ENCODE measurements at regions not wholly inside any gene's neighbourhood (a gene's known extent, or its start where the extent isn't known, plus 50 kb on each side); places are given as distances from the start of the nearest gene placed in this dataset.

DNA sequence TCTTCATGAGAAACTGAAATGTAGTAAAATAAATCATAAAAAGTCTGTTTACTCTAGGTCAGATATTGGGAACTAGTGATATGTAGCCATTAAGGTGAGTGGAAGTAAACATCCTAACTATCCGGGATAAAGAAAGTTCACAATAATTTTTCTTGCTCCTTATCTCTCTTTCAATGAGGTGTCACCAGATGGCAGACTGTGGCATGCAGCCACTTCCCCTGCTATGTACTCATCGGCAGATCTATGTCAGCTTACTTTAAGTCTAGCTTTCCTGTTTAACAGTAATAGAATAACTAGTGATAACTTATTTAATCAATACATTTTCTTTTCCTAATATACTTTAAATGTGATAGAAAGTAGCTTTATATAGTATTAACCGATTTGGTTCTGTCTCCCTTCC is 181.9 kb downstream of the NDFIP2 start:
- H3K4me1 Mint-ChIP-seq (ENCODE audit: low read depth in 2 of 2) = no peaks in the 10 kb centered on the region
- H3K27ac Mint-ChIP-seq = no peak overlapping the region
- ATAC-seq (no peak), DNase-seq (ENCODE audit: low spot score) (no peak)
- peaks cover 11 to 17% of the 10 kb centered on the region in 2 donors for H3K27me3 Mint-ChIP-seq
- H3K9me3 Mint-ChIP-seq = no peaks in the 10 kb centered on the region
- no peak overlapping the region for H3K4me3 Mint-ChIP-seq
- H3K36me3 Mint-ChIP-seq = no peaks in the 10 kb centered on the region

DNA sequence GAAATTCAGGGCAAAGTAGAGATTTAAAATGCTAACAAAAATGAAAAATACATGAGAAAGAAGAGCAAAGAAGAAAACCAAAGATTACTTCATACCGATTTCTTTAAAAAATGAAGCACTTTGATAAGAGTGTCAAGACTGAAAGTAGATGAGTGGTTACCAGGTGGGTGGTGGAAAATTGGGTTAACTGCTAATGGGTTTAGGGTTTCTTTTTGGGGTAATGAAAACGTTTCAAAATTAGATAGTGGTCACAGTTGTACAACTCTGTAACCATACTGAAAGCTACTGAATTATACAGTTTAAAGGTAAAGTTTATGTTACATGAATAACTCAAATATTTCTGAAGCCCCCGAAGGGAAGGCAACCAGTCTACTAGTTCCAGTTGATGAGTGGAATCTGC is 179.4 kb downstream of the NDFIP2 start:
- Mint-ChIP-seq H3K4me3 (no peak overlapping the region), H3K36me3 (no peaks in the 10 kb centered on the region), H3K27me3 (peaks cover 6 to 15% of the 10 kb centered on the region in 2 donors), H3K9me3 (no peaks in the 10 kb centered on the region), H3K27ac (no peak overlapping the region), H3K4me1 (ENCODE audit: low read depth in 2 of 2) (no peaks in the 10 kb centered on the region)
- ATAC-seq (no peak), DNase-seq (ENCODE audit: low spot score) (no peak)

DNA sequence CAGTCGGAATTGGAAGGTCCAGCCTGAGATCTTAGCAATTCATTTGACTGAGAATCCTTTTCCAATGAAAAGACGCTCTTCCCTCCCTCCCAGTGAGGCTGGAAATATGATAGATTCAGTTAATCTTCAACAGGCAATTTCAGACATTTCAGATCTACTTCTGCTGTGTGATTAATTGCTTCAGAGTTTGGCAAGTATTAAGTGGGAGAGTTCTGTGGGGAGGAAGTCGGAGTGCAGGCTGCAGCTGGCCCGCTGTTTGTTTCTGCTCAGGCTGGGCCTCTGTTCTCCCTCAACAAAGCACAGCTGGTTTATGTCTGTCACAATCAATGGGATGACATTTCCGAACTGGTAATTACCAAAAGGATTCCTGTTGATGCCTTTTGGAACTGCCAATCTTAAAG is 178.2 kb downstream of the NDFIP2 start:
- peaks cover 6 to 15% of the 10 kb centered on the region in 2 donors for H3K27me3 Mint-ChIP-seq
- no peak overlapping the region for H3K27ac Mint-ChIP-seq
- DNase-seq (ENCODE audit: low spot score) (no peak), ATAC-seq (no peak)
- H3K9me3 Mint-ChIP-seq = no peaks in the 10 kb centered on the region
- no peaks in the 10 kb centered on the region for H3K4me1 Mint-ChIP-seq (ENCODE audit: low read depth in 2 of 2)
- H3K4me3 Mint-ChIP-seq = no peak overlapping the region
- no peaks in the 10 kb centered on the region for H3K36me3 Mint-ChIP-seq

DNA sequence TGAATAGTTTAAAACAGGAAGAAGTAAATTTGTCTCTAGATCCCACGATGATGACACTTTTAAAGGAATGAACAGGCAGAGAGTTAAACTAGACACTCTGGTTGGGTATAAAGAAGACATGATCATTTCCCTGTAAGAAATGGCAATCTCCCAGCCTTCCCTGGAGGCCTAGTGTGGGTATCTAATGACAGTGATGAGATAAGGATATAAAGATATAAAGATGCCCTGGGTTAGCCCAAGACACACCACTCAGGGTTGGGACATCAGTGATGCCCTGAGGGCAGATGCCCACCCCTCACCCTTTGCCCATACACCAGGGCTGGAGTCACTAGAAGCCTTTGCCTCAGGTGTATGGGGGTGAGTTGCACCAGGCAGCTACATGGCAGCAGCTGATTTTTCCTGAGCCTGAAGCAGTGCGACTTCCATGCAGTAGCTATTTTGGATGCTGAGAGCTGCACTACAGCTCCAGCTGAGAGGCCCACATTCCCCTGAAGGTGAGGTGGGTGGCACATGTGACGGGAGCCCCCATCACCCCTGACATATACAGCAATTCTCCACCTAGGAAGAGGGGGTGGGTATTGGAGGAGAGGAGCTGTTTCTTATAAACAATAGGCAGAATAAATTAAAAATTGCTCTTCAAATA is 177.5 kb downstream of the NDFIP2 start:
- Mint-ChIP-seq H3K9me3 (no peaks in the 10 kb centered on the region), H3K27ac (no peak overlapping the region), H3K4me1 (ENCODE audit: low read depth in 2 of 2) (no peaks in the 10 kb centered on the region), H3K4me3 (no peak overlapping the region), H3K27me3 (peaks cover 6 to 15% of the 10 kb centered on the region in 2 donors), H3K36me3 (no peaks in the 10 kb centered on the region)
- DNase-seq (ENCODE audit: low spot score) (no peak), ATAC-seq (peak in 1 of 2 donors; percentile 20)

DNA sequence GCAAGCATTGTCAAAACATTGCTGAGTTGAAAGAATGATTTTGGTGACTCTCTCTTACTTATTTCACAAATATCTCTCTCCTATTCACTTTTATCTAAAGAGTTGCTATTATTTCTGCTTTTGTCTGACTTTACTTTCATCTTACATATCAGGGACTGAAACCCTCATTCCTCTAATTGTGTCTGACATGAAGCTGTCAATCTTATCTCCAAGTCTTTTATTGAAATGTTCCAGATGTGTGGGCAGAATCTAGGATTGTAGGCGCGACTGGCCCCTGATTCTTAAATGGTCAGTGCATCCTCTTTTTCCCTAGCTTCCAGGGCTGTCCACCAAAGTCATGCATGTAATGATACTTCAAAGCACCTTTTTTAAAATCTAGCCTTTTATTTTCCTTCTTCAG is 174.6 kb downstream of the NDFIP2 start:
- Mint-ChIP-seq H3K4me3 (no peak overlapping the region), H3K36me3 (no peaks in the 10 kb centered on the region), H3K27me3 (peaks cover 12 to 19% of the 10 kb centered on the region in 2 donors), H3K27ac (no peak overlapping the region), H3K4me1 (ENCODE audit: low read depth in 2 of 2) (no peaks in the 10 kb centered on the region), H3K9me3 (no peaks in the 10 kb centered on the region)
- DNase-seq (ENCODE audit: low spot score) (no peak), ATAC-seq (no peak)

DNA sequence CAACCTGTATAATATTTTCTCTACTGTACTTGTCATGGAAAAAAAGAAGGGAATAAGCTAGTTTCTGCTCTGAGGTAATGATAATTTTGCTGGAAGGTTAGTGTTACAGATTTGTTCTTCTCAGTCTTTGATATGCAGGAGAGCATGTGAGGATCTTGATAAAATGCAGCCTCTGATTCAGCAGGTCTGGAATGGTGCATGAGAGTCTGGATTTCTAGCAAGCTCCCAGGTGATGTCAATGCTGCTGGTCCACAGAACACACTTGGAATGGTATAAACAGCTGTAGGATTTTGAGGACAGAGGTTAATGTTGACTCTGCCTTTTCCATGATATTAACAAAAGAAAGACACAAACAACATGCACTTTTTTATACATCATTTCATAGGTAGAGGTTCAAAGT is 173.6 kb downstream of the NDFIP2 start:
- no peak for DNase-seq (ENCODE audit: low spot score)
- Mint-ChIP-seq H3K36me3 (no peaks in the 10 kb centered on the region), H3K27ac (no peak overlapping the region), H3K27me3 (peaks cover 12 to 19% of the 10 kb centered on the region in 2 donors), H3K4me1 (ENCODE audit: low read depth in 2 of 2) (no peaks in the 10 kb centered on the region), H3K4me3 (no peak overlapping the region), H3K9me3 (no peaks in the 10 kb centered on the region)
- no peak for ATAC-seq

DNA sequence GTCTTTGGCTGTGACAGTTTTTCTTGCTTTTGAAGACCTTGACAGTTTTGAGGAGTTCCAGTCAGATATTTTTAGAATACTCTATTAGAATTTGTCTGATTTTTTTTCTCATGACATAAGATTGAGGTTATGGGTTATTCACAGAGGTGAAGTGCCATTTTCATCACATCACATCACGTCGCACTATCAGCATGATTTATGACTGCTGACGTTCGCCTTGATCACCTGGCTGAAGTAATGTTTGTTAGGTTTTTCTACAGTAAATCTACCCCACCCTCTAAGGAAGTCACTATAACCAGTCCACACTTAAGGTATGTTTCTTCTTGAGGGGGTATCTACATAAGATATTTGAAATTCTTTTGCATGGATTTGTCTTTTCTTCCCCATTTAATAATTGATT is 169.7 kb downstream of the NDFIP2 start:
- peaks cover 5% of the 10 kb centered on the region in 2 donors for H3K27me3 Mint-ChIP-seq

DNA sequence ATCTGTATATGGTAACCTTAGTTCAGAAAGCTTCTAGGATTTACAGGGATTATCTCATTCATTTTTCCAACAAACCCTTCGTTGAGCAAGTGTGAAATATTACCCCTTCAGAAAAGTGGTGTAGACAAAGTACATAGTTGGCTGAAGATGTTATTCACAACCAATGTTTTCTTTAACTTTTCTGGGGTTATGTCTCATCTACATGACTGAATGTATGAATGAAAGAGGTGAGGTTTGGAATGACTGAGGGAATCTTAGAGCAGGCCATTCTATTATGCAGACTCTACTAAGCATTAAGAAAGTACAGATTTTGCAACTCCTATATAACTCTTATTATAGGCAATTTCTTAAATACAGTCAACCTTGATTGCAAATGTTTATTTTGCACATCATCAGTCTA is 167.2 kb downstream of the NDFIP2 start:
- Mint-ChIP-seq H3K36me3 (no peaks in the 10 kb centered on the region), H3K27ac (no peak overlapping the region), H3K4me3 (no peak overlapping the region), H3K4me1 (ENCODE audit: low read depth in 2 of 2) (no peaks in the 10 kb centered on the region), H3K27me3 (peaks cover 5 to 8% of the 10 kb centered on the region in 2 donors), H3K9me3 (no peaks in the 10 kb centered on the region)
- DNase-seq (ENCODE audit: low spot score) (no peak), ATAC-seq (no peak)

More for the DNA sequence above, 169.7 kb downstream of the NDFIP2 start:
- no peak overlapping the region for H3K27ac Mint-ChIP-seq
- no peak overlapping the region for H3K4me3 Mint-ChIP-seq
- no peak for DNase-seq (ENCODE audit: low spot score)
- no peak for ATAC-seq
- H3K36me3 Mint-ChIP-seq = no peaks in the 10 kb centered on the region
- no peaks in the 10 kb centered on the region for H3K9me3 Mint-ChIP-seq
- H3K4me1 Mint-ChIP-seq (ENCODE audit: low read depth in 2 of 2) = no peaks in the 10 kb centered on the region

DNA sequence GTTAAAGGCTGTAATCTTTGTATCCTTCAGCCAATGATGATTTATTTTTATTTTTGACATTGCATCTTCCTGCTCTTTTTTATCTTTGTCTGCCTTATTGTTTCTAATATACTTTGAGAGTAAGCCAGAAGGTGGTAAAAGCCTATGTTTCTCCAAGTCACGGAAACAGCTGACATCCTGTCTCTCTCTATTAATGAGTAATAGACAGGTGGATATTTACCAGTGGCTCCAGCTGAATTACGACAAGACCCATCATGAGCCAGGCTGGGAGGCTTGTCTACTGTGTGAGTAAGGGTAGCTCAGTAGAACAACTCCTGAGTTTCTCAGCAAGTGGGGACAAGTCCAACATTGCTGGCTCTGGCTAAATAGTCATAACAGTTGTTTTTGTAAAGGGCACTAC is 166.6 kb downstream of the NDFIP2 start:
- H3K9me3 Mint-ChIP-seq = no peaks in the 10 kb centered on the region
- H3K27ac Mint-ChIP-seq = no peak overlapping the region
- DNase-seq (ENCODE audit: low spot score) = no peak
- H3K4me1 Mint-ChIP-seq (ENCODE audit: low read depth in 2 of 2) = no peaks in the 10 kb centered on the region
- H3K27me3 Mint-ChIP-seq = peaks cover 5 to 8% of the 10 kb centered on the region in 2 donors
- ATAC-seq = no peak
- H3K4me3 Mint-ChIP-seq = no peak overlapping the region
- H3K36me3 Mint-ChIP-seq = no peaks in the 10 kb centered on the region

DNA sequence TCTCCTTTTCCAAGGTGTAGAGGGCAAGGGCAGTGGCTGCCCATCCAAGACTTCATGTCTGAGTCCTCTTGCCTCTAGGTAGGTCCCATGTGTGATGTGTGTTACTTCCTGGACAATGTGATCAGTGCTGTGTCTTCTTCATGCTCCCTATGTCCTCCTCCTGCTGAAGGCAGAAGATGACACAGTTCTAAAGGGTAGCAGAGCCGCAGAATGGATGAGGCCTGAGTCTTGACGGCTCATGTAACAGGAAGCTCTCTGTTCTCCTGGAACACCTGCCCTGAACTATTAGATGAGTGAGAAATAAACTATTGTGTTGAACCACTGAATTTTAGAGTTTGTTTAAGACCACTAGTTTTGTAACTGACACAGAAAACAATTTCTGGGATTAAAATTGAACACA is 165.9 kb downstream of the NDFIP2 start:
- ATAC-seq (no peak), DNase-seq (ENCODE audit: low spot score) (no peak)
- H3K36me3 Mint-ChIP-seq = no peaks in the 10 kb centered on the region
- peaks cover 1 to 6% of the 10 kb centered on the region in 2 donors for H3K27me3 Mint-ChIP-seq
- no peak overlapping the region for H3K4me3 Mint-ChIP-seq
- no peaks in the 10 kb centered on the region for H3K9me3 Mint-ChIP-seq
- no peaks in the 10 kb centered on the region for H3K4me1 Mint-ChIP-seq (ENCODE audit: low read depth in 2 of 2)
- H3K27ac Mint-ChIP-seq = no peak overlapping the region

DNA sequence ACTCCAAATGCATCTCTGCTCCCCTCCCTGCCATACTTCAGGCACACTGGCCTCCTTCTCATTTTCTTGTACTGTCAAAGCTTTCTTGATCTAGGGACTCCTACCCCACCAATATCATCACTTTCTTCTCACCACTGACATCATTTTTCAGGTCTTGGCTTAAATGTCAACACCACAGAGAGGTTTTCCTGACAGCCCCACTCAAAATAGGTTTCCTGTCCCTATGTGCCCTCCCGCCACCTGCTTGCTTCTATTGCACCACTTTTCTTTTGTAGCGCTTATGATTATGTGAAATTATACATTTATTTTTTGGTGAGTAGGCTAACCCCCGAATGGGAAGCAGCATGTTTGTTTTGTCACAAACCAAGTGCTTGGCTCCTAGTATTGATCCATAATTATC is 164.6 kb downstream of the NDFIP2 start:
- H3K4me1 Mint-ChIP-seq (ENCODE audit: low read depth in 2 of 2) = no peaks in the 10 kb centered on the region

DNA sequence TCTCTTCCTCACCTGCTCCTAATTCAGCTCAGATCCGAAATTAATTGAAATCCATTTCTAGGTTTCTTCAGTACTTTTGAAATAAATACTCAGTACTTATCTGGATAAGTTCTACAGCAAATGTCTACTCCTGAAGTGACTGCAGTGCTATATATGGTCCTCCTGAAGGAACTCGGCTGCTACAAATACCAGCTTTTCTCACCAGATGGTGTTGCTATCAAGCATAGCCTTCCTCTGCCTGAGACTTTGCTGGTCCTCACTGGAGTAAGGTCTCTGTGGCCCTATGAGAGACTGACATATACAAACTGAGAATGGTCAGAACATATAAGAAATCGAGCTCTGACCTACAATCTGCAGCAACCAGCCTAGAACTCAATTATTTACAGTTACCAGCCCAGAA is 161.6 kb downstream of the NDFIP2 start:
- DNase-seq (ENCODE audit: low spot score) = no peak
- H3K27ac Mint-ChIP-seq = no peak overlapping the region
- no peak overlapping the region for H3K4me3 Mint-ChIP-seq
- no peaks in the 10 kb centered on the region for H3K9me3 Mint-ChIP-seq
- H3K36me3 Mint-ChIP-seq = no peaks in the 10 kb centered on the region
- peaks cover 0 to 3% of the 10 kb centered on the region in 2 donors for H3K27me3 Mint-ChIP-seq
- no peak for ATAC-seq
- no peaks in the 10 kb centered on the region for H3K4me1 Mint-ChIP-seq (ENCODE audit: low read depth in 2 of 2)

More for the DNA sequence above, 164.6 kb downstream of the NDFIP2 start:
- peaks cover 0 to 3% of the 10 kb centered on the region in 2 donors for H3K27me3 Mint-ChIP-seq
- H3K36me3 Mint-ChIP-seq = no peaks in the 10 kb centered on the region
- H3K27ac Mint-ChIP-seq = no peak overlapping the region
- no peaks in the 10 kb centered on the region for H3K9me3 Mint-ChIP-seq
- ATAC-seq = no peak
- H3K4me3 Mint-ChIP-seq = no peak overlapping the region
- DNase-seq (ENCODE audit: low spot score) = no peak

DNA sequence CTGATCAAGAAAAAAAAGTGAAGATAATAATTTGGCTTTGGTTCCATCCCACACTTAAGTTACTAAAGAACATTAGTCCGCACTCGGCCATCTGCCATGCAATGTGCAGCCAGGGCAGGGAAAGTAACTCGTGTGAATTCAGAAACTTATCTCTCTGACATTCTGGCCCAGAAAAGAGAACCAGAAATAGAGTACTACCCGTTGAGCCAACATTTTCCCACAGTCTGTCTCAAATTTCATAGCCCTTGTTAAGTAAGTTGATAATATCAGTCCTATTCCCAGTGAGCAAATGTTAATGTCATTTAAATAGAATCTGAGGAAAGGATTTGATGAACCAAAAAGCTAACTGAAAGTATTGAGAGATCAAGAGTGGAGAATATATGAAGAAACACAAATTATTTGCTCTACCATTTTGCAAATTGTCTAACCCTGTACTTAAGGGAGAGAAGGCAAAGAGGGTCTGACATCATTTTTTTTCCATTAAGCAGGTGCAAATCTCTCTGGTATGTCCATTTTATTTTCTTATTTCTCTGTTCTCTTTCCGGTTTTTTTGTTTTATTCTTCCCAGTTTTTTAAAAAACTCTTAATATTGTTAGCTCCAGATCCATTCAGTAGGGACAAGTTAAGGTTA is 156.3 kb downstream of the NDFIP2 start:
- no peak overlapping the region for H3K27ac Mint-ChIP-seq
- no peak overlapping the region for H3K4me3 Mint-ChIP-seq

DNA sequence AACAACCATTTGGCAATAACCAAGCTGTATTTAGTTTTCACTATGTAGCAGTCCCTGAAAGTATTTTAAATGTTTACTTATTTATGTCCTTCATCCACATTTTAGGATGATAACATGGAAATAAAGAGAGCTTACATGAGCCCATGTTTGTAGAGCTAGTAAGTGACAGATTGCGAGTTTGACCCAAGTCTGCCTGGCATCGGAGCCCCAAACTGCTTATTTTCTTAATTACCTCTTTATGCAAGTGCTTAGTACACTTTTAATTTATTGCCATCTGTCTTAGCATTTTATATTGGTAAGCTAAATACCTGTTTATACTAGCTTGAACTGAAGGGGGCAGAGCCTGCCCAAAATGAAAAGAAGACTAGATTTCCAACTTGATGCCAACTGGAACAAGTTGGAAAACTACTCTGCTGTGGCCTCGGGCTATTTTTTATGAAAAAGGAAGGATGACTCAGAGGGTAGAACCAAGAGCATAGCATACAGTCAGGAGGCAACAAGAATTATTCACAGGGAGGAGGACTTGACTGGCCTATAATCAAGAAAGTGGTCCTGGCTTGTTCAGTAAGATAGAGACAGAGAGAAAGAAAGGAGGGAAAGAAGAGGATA is 150.2 kb downstream of the NDFIP2 start:
- no peak overlapping the region for H3K27ac Mint-ChIP-seq
- no peak overlapping the region for H3K4me3 Mint-ChIP-seq
- ATAC-seq (no peak), DNase-seq (ENCODE audit: low spot score) (no peak)
- no peaks in the 10 kb centered on the region for H3K36me3 Mint-ChIP-seq
- H3K27me3 Mint-ChIP-seq = peaks cover 6 to 23% of the 10 kb centered on the region in 2 donors
- peaks cover 2% of the 10 kb centered on the region for H3K9me3 Mint-ChIP-seq
- no peaks in the 10 kb centered on the region for H3K4me1 Mint-ChIP-seq (ENCODE audit: low read depth in 2 of 2)

More for the DNA sequence above, 156.3 kb downstream of the NDFIP2 start:
- no peak for DNase-seq (ENCODE audit: low spot score)
- no peak for ATAC-seq
- Mint-ChIP-seq H3K36me3 (no peaks in the 10 kb centered on the region), H3K9me3 (peaks cover 2% of the 10 kb centered on the region), H3K4me1 (ENCODE audit: low read depth in 2 of 2) (no peaks in the 10 kb centered on the region), H3K27me3 (peaks cover 4 to 6% of the 10 kb centered on the region in 2 donors)

All from natural killer cell treated with Interleukin-12 subunit alpha and Interleukin-12 subunit beta and Interleukin-15 and Interleukin-18, amount 100 ng/mL, for 72 hours (primary cell).